NCI-H748 (cell line): ENCODE measurements at regions not wholly inside any gene's neighbourhood (a gene's known extent, or its start where the extent isn't known, plus 50 kb on each side); places are given as distances from the start of the nearest gene placed in this dataset.

Experiments
- DNase-seq: peaks from one replicate; lab custom pipeline; 2025; ENCODE audit not compliant: unreplicated experiment; lab: John Stamatoyannopoulos, UW

DNA sequence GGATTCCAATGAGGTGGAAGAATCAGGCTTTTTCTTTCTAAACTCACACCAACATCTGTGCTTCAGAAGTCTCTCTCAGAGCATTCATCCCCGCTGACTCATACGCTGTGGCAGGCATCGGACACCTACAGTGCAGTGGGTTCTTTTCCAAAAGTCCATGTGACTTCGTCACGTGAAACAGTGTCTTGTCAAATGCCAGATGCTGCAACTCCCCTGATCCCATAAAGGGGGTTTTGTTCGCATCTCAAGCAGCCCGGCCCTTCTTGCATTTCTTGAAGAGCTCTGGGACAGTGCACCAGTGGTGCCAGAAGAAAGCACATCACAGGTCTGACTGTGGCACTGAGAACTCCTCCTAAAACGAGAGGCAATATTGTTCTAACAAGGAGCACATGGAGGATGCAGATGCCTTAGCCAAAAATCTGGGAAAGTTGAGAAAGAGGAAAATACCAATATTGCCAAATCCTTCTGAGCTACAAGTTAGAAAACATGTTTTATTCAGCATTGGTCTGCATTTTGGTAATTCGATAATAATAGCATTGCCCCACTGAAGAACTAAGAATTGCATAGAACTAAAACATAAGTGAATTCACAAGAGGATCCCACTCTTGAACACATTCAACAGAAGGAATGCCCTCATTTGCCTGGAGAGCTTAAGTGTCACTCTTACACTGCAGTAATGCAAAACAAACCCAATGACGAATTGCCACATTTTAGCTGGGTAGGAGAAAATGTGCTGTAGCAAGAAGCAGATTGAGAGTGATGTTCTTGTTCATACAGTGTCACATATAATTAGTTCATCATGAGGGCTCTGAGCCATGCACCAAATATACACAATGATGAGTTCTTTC, 204.4 kb downstream of the CXCL12 start:
- DNase-seq: no peak

DNA sequence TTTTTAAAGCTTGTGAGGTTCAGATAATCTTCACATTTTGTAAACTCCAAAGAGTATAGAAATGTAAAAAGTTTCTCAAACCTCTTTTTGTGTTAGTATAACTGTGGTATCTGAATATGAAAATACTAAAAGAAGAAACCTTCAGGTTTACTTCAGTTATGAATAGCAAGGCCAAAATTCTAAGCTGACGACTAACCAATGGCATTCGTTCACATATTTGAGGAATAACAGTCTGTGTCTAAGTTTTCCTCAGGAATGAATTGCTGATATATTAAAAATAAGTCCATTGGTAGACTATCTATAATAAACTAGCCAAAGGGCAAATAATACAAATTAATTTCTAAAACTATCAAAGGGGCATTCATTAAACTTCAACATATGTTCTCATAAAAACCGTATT, 206.0 kb downstream of the CXCL12 start:
- DNase-seq: no peak

DNA sequence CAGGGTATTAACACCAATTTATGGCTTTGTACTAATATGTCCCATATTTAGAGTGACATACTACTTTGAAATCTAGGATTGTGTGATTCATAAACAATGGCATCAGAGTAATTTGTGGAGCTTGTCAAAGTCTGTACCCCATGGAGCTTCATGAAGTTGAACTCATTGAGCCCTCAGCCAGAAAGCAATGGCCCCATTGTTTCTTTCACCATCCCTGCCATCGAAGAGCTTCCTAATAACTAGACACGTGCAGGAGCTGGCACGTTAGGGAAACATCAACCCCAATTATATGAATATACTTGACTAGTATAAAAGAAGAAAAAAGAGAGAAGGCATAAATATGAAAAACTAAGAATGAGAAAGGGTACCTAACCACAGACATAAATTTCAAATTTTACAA, 206.6 kb downstream of the CXCL12 start:
- no peak for DNase-seq

DNA sequence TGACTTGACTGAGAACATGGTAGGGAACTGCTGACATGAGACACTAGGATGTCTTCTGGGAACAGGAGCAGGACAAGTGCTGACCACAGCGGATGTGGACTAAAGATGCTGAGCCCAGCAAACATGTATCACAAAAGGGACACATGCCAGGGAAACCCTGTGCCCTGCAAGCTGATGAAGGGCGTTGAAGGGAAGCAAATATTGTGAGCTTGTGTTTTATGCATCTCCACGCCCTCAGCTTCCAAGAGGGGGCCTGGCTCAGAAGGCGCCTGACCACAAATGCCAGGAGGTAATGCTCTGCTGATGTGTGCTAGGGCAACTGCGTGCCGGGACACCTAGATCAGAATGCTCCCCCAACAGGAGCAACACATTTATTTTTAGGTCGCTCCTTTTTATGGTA, 207.3 kb downstream of the CXCL12 start:
- no peak for DNase-seq

DNA sequence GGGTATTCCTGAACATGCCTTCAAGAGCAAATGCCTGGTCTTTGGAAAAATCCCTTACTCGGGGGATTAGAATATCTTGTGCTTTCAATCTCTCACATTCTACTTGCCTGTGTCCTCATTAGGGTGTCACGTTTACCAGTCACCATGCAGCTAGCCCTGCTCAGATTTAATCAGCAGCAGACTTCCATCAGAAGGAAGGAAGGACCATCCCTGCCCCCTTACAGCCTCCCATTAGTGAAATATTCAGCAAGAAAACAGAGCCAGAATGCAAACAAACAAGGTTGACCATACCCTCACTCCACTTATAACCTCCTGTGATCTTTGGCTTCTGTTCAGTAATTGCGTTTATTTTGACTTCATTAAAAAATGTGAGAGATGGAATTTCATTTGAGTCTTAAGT, 208.6 kb downstream of the CXCL12 start:
- DNase-seq: no peak

DNA sequence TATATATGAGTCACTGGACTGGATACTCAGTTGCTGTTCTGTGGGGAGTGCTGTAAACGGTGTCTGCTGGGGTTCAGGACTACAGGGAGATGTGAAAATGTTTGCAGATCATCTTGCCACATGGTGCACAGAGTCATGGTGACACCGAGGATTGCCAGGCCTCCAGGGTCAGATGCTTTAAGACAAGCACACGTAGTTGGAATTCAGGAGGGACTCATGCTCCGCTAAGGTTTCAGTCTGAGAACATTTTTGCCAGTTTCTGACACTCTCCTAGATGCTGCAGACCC, 211.3 kb downstream of the CXCL12 start:
- no peak for DNase-seq

DNA sequence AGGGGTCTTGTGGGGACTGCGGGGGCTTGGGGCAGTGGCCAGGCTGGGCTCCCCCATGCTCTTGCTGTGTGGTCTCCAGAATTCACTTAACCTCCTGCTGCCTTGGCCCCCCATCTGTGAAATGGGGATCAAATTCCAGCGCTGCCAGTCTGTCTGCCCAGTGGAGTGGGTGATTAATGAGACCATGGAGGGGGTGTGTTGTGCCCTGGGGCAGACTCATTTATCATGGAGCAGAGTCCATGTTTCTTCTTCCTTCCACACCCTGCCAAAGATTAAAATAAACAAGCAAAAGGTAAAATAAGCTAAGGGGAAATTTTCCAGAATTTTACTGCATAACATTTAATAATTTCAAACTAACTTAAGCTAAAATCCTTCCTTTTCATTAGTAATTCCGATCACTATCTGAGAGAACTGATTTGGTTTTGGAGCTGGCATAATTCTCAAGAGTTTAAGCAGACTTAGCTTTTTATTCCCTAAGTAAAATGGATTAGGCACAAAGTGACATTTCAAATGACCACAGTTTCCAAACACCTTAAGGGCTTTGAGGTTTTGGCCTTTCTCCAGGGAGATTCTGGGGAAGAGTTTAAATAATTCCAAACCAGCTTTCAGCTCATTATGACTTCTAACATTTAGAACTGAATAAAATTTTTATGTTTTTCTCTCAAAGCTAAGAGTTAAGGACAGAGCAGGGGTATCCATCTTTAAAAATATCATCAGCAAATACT, 211.9 kb downstream of the CXCL12 start:
- DNase-seq: no peak

DNA sequence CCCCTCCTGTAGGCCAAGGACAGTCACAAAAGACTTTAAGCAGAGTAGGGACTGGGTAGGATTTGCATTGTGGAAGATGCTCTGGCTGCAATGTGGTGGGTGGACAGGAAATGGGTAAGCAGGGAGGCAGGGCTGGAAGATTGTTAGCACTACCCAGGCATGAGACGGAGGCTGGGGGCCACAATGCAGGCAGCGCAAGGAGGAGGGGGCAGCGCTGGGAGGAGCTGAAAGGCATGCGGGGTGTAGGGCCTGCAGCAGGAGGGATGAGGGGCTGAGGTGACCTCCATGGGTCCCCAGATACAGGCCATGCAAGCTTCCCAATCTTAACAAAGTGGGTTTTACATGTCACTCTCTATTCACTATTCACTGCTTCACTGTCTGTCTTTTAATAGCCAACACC, 213.1 kb downstream of the CXCL12 start:
- DNase-seq: no peak

DNA sequence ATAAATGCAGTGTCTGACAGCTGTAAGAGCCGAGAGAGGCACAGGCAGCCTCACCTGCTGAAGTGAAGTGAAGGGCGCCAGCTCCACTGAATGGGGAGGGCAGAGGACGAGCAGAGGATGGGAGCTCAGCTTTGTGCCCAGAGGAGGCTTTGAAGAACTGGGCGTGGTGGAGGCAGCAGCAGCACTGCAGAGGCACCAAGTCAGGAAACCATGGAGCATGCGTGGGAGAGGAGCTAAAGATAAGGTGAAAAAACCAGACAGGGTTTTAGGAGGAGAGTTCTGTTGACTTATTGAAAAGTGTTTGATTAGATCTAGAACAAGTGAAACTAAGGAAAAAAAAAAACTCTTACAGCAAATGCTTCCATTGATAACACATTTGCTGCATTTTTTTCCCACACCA, 216.4 kb downstream of the CXCL12 start:
- DNase-seq: peak; percentile 22

DNA sequence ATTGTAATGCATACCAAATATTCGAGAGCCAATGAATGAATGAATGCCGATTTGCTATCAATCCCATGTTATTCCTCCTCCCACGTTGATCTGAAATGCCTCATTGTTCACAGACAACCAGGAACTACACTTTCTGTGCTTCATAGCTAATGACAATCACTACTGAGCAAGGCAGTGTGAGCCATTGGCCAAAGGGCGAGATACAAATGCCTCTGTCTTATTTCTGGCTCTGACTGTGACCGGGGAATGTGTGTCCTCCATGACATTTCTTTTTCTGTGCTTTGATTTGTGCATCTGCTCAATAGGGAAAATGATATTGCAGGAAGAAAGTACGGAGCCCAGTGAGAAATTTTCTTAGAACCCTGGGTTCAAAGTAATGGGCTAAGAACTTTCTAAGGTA, 217.1 kb downstream of the CXCL12 start:
- no peak for DNase-seq

DNA sequence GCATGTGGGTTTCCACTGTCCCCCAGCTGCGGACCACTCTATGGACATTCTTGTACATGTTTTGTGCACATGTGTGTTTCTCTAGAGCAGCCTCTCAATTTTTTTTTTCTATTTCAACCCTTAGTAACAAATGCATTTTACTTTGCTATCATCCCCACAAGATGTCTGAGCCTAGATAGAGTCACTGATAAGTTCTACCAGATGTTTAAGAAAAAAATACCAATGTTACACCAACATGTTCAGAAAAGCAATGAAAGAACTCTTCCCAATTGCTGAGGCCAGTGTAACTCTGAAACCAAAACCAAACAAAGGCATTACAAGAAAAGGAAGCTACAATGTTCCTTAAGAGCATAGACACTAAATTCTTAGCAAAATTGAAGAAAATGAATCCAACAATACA, 218.5 kb downstream of the CXCL12 start:
- no peak for DNase-seq

DNA sequence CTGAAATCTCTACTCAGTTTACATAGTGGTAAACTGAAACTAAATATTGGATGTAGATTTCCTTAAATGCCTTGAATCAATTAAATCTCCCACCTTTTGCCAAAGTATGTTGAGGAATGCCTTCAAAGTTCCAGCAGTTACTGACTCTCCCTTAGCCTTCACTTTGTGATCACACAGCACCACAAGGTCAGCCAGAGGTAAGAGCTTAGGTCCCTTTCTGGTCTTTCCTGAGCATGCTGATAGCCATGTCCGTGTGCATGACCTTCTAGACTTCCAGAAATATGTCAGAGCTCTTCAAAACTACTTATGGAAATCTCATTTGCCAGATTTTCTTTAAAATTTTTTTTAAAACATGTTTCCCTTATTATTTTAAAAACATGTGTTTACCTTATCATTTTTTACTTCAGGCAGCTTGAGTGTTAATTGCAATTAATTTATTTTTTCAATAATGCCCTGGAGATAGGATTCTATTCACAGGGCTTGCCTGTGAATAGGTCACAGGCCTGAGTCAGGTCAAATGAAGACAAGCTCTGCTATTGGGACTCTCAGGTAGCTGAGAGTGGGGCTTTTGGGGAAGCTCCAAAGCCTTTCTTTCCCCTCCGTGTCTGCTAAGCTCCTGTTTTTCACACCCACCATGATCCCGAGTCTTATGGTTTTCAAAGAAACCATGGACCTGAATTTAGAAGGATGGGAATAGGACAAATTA, 220.5 kb downstream of the CXCL12 start:
- no peak for DNase-seq

DNA sequence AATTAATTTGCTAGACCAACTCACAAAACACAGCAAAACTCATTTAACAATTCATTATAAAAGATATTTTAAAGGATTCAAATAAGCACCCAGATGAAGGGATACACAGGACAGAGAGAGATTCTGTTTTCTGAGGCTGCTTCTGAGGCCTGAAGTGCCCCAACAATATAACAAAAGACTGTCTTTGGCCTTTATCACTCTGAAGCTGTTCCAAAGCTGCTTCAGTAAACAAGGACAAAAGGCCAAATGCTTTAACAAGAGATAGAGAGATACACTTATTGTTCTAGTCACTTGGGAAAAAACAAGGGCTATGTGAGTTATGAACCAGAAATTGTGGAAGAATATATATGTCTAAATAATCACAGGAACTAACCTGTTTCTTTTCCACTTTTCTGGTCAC, 223.7 kb downstream of the CXCL12 start:
- no peak for DNase-seq

DNA sequence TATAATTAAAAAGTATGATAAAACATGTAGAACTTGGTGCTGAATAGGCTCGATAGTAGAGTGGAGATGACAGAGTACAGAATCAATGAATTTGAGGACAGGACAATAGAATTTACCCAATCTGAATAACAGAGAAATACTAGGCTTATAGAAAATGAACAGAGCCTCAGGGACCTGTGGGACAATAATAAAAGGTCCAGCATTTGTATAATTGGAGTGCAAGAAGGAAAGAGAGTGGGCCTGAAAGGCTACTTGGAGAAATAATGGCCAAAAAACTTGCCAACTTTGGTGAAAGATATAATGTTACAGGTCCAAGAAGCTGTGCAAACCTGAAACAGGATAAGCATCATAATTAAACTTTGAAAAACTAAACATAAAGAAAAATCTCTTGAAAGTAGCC, 227.3 kb downstream of the CXCL12 start:
- no peak for DNase-seq

DNA sequence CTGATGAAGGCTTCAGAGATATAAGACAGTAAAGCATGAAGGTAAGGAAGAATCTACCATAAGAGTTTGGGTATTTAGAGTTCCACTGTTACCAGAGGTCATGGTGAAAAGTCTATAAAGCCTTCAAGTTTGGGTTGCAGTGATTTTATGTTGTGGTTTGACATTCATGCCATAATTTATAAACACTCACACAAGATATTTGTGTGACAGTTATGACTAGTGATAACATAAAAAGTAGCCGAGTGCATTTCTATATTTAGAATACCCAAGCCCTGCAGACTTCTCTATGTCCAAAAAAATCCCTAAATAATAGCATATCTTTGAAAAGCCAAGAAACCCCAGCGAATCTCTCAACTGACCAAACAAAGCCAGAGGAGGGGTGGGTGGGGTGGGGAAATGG, 229.9 kb downstream of the CXCL12 start:
- DNase-seq: no peak

DNA sequence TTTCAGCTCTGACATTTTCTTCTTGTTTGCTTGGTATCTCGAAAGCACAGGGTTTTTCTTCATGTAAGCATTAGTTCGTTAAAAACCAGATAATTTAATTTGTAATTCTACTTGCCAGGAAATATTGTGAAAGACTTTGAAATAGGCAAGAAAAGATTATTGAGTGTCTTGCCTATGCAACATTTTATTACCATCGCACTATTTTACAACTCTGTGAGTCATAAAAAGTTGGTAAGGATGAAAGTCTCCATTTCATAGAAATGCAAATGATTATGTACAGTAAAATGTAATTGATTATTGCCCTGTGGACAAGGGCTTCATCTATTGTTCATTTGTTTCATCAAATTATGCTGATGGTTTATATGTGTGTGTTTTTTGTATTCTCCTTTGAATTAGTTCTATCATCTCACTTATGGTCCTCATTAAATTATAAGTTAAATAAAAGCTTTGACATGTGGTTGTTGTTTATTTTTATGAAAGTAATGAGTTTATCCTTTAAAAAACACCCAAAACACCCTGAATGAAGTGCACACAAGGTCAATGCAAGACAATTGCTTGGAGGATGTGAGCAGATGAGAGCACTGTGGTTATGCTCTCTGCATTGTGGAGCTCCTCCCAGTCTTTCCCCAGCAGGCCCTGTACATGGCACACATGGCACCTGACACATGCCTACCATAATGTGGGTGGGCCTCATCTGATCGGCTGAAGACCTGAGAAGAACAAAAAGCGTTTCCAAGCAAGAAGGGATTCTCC, 230.8 kb downstream of the CXCL12 start:
- DNase-seq: no peak

DNA sequence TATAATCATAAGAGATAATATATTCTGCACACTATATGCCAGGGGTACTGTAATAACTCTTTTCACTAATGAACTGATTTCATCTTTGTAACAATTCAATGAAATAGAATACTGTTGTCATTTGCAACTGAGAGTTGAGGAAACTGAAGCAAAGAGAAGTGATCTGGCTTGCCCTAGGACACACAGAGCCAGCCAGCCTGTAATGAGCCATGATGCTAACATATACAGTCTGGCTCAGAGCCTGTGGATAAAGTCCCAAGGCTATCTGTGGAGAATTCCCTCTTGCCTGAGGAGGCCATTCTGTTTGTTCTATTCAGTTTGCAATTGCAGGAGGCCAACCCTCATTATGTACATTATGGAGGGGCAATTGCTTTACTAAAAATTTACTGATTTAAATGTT, 241.3 kb downstream of the CXCL12 start:
- DNase-seq: no peak

DNA sequence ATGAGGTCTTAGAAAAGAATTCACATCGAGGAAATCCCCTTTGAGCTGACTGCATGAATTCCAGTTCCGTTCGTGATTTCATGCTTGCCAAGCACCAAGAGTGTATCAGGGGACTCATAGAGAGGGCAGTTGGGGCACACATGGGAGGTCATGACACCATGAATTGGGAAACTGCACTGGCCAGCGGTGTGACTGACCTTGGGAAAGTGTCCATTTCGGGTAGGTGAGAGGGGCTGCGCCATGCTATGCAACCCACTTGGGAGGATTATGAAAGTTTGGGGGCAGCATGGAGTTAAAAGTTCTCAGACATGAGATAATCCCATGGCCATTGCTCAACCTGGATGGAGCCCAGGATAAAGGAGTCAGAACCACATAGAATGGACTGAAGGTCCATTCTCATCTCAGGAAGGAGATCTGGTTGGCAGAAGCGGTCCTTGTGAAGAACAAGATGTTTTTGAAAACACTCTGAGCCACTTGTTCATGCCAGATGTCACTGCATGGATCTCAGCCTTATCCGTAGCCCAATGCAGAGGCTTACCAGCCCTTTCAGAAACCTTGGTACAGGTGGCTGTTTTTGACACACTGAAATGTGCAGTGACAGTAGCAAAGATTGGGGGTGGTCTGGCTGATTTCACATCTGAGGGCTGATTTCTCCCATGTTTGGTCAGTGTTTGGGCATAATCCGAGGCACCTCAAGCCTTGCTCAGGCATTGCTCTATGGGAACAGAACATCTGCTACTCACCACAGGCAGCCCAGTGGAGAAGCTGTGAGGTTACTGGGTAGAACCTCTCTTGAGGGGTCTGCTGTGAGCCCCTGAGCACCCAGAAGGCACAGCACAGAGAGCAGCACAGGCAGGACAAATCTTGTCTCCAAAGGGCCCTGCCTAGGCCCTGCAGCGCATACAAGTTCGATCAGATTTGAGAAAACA, 252.3 kb downstream of the CXCL12 start:
- DNase-seq: no peak

DNA sequence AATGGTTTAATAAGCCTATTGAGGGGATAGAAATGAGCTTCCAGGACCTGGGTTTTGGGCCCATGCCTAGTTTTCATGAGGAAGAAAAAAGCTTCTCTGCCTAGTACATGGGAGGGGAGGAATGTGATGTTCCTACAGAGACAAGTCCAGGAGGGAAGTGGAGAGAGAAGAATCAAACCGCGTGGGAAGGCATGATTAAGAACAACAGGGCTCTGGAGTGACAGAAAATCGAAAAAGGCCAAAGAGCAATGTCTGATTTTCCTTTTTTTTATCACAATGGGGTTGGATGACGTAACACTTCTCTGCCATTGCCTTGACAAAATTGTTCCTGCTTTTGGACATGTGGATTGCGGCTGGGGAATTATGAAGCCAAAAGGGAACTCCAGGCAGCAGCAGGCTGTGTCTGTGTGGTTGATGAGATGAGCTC, 258.6 kb downstream of the CXCL12 start:
- no peak for DNase-seq

DNA sequence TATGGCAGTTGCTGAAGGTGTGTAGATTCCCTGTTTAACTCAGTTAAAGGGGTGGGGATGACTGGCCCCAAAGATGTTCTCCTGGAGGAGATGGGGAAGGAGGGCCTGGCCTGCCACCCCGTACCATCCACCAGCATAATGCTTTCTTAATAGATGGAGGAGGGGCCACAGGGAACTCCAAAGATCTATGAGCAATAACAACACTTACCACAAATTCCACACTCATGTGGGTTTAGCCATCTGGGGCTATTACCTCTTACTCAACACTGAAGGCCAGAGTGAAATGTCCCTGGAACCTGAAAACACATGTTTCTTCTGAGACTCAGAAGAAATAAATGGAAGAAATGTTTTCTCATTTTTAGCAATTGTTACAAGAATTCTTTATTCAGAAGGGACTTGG, 259.0 kb downstream of the CXCL12 start:
- no peak for DNase-seq
